ENCODE measurements at regions not wholly inside any gene's neighbourhood (a gene's known extent, or its start where the extent isn't known, plus 50 kb on each side); places are given as distances from the start of the nearest gene placed in this dataset.
A peak's percentile ranks its signal among the peaks of the same experiment; 100 is the strongest.

DNA sequence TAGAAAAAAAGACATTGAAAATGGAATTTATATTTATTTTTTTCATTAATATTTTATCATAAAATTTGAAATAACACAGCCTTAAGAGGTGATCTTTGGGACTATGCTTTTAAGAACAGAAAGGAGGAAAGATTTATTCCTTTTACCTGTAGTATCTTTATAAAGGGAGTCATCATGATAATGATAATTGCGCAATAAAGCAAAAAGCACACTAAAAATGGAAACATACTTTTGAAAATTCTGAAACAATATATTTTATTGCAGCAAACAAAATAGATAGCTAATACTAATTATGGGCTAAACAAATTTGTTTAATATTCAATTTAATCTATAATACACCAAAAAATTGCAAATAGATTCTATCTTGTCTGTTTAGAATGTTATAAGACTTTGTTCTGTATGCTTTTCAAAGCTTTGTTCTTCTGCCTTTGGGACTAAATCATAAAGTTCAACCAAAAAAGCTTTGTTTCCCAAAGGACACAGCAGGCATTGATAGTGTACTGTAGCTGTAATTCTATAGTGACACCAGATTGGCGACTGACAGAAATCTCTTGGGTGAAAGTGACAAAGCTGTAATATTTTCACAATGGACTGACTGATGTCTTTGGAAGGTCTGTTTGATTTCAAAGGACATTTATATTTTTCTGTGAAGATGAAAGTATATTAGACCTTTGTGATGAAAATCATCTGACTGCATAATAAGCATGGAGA lies 2156.6 kb upstream of the TENM3 start:
- H3K4me3 ChIP-seq = no peak overlapping the region
- no peak for DNase-seq
- no peaks in the 10 kb centered on the region for H3K36me3 ChIP-seq
- H3K27ac ChIP-seq = no peak overlapping the region
- H3K9me3 ChIP-seq = no peaks in the 10 kb centered on the region
- TF ChIP-seq, protein P1, sequence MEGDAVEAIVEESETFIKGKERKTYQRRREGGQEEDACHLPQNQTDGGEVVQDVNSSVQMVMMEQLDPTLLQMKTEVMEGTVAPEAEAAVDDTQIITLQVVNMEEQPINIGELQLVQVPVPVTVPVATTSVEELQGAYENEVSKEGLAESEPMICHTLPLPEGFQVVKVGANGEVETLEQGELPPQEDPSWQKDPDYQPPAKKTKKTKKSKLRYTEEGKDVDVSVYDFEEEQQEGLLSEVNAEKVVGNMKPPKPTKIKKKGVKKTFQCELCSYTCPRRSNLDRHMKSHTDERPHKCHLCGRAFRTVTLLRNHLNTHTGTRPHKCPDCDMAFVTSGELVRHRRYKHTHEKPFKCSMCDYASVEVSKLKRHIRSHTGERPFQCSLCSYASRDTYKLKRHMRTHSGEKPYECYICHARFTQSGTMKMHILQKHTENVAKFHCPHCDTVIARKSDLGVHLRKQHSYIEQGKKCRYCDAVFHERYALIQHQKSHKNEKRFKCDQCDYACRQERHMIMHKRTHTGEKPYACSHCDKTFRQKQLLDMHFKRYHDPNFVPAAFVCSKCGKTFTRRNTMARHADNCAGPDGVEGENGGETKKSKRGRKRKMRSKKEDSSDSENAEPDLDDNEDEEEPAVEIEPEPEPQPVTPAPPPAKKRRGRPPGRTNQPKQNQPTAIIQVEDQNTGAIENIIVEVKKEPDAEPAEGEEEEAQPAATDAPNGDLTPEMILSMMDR (IDR thresholded peaks at IDR 0.05) = no peak
- H3K4me1 ChIP-seq = no peaks in the 10 kb centered on the region
- H3K27me3 ChIP-seq = no peaks in the 10 kb centered on the region
- WGBS, 2 donors = 24 to 27% methylated on average over 2 of the region's 2 CpGs
- intact Hi-C loops (cut with DNase I) = no loop called here
- ATAC-seq = no peak

DNA sequence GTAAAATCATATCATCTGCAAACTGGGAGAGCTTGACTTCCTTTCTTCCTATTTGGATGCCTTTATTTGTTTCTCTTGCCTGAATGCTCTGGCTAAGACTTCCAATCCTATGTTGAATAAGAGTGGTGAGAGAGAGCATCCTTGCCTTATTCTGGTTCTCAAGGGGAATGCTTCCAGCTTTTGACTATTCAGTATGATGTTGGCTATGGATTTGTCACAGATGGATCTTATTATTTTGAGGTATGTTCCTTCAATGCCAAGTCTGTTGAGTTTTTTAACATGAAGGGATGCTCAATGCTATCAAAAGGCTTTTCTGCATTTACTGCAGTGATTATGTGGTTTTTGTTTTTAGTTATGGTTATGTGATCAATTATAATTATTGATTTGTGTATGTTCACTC lies 2144.6 kb upstream of the TENM3 start:
- Histone ChIP-seq H3K36me3 (no peaks in the 10 kb centered on the region), H3K27ac (no peak overlapping the region), H3K4me1 (no peaks in the 10 kb centered on the region), H3K9me3 (no peaks in the 10 kb centered on the region), H3K4me3 (no peak overlapping the region), H3K27me3 (no peaks in the 10 kb centered on the region)
- intact Hi-C loops (cut with DNase I) = no loop called here
- TF ChIP-seq, protein P1 (IDR thresholded peaks at IDR 0.05) = no peak
- DNase-seq (no peak), ATAC-seq (no peak)

DNA sequence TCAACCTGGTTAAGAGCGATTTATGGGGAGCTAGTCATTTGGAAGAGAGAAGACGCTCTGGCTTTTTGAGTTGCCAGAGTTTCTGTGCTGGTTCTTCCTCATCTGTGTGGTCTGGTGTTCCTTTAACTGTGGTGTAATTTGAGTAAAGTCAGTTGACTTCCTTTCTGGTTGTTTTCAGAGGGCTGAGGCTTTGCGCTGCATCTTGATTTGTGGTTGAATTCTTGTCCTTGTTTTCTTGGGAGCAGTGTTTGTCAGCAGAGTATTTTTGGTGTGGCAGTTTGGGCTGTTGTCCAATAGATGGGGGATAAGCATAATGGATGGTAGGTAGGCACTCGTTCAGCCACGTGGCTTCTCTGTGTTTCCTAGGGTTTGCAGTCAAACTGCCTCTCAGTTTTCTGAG lies 2143.2 kb upstream of the TENM3 start:
- intact Hi-C loops (cut with DNase I) = no loop called here
- no peaks in the 10 kb centered on the region for H3K4me1 ChIP-seq
- no peaks in the 10 kb centered on the region for H3K36me3 ChIP-seq
- no peaks in the 10 kb centered on the region for H3K9me3 ChIP-seq
- ATAC-seq = no peak
- WGBS, 2 donors = 64 to 69% methylated on average over 5 of the region's 5 CpGs
- H3K27me3 ChIP-seq = no peaks in the 10 kb centered on the region
- H3K4me3 ChIP-seq = no peak overlapping the region
- DNase-seq = no peak
- no peak overlapping the region for H3K27ac ChIP-seq
- TF ChIP-seq, protein P1 (IDR thresholded peaks at IDR 0.05) = no peak

- Histone ChIP-seq H3K4me1 (no peaks in the 10 kb centered on the region), H3K27me3 (no peaks in the 10 kb centered on the region), H3K36me3 (no peaks in the 10 kb centered on the region), H3K4me3 (no peak overlapping the region), H3K9me3 (no peaks in the 10 kb centered on the region), H3K27ac (no peak overlapping the region)
- 89 to 92% methylated on average over 22 of the region's 22 CpGs for WGBS, 2 donors
- intact Hi-C loops (cut with DNase I) = no loop called here
- TF ChIP-seq, protein P1 (IDR thresholded peaks at IDR 0.05) = no peak
- DNase-seq (no peak), ATAC-seq (peak in 1 of 8 donors; percentile 11)
Measured at GRCh38 chr4:180100433-180101344, 2142.5 kb upstream of the TENM3 start.
